C4-2B (cell line): ENCODE measurements at regions not wholly inside any gene's neighbourhood (a gene's known extent, or its start where the extent isn't known, plus 50 kb on each side); places are given as distances from the start of the nearest gene placed in this dataset.
"Not testable (repeated sequence)": the region's sequence is repeated elsewhere in the genome, so short reads cannot be mapped to it uniquely, and the experiment has no call there.

ENCODE experiments used
- H3K27ac ChIP-seq: fragments of 450-650 bp; 2 replicates; pipeline ENCODE4 v1.5.1; 2017
- CTCF ChIP-seq: fragments of 450-650 bp; conservative IDR thresholded peaks from 2 replicates; pipeline ENCODE4 v1.5.1; 2017; ENCODE audit warnings: mild to moderate bottlenecking
- ZFX ChIP-seq: fragments of 450-650 bp; IDR thresholded peaks from 2 replicates; pipeline ENCODE4 v1.6.1; 2017

GRCh38 chr14:104477117-104477623 lies 102.4 kb upstream of the C14orf180 start:
- TF ChIP-seq ZFX (no peak), CTCF (no peak)
- H3K27ac ChIP-seq: no peak overlapping the region

- no peak for TF ChIP-seq ZFX
- TF ChIP-seq CTCF: no peak
Observed at GRCh38 chr14:104477666-104478380, 101.7 kb upstream of the C14orf180 start.

GRCh38 chr14:104478656-104479055 lies 100.9 kb upstream of the C14orf180 start:
- TF ChIP-seq CTCF (no peak), ZFX (no peak)
- H3K27ac ChIP-seq: no peak overlapping the region

More at GRCh38 chr14:104477666-104478380, 101.7 kb upstream of the C14orf180 start:
- H3K27ac ChIP-seq: no peak overlapping the region

GRCh38 chr14:104479901-104480300 lies 99.7 kb upstream of the C14orf180 start:
- H3K27ac ChIP-seq: no peak overlapping the region
- TF ChIP-seq ZFX (no peak), CTCF (no peak)

GRCh38 chr14:104481323-104481722 lies 98.2 kb upstream of the C14orf180 start:
- no peak overlapping the region for H3K27ac ChIP-seq
- TF ChIP-seq CTCF: no peak
- no peak for TF ChIP-seq ZFX

GRCh38 chr14:104482017-104482416 lies 97.5 kb upstream of the C14orf180 start:
- H3K27ac ChIP-seq: not testable (repeated sequence)

GRCh38 chr14:104486222-104486923 lies 93.2 kb upstream of the C14orf180 start:
- no peak overlapping the region for H3K27ac ChIP-seq
- TF ChIP-seq CTCF: no peak
- no peak for TF ChIP-seq ZFX
